SH-SY5Y (cell line): ENCODE measurements at regions not wholly inside any gene's neighbourhood (a gene's known extent, or its start where the extent isn't known, plus 50 kb on each side); places are given as distances from the start of the nearest gene placed in this dataset.

Source experiments
- GATA2 ChIP-seq: IDR thresholded peaks from 2 replicates; pipeline ENCODE4 v1.6.1; 2011; ENCODE audit warnings: mild to moderate bottlenecking, low read depth, low read length
- GATA3 ChIP-seq: IDR thresholded peaks from 2 replicates; pipeline ENCODE4 v1.6.1; 2011; ENCODE audit warnings: low read depth, mild to moderate bottlenecking, low read length, moderate library complexity

DNA sequence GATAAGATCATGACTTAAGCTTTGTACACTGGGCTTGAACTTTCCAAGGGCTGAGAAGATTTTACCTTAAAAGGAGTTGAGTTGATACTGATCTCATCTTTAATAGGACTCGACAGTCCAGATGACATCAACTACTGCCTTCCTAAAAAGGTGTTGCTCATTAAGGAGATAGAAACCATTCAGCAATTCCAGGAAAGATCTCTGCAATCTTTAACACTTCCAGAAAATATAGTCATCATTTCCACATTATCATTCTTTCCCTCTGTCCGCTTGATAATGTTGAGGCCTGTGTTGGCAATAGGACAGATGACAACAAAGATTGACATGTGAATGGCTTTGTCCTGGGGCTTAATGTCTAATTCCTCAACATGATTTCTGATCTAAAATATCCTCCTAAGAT lies 145.4 kb upstream of the C1orf21 start:
- TF ChIP-seq GATA3 (no peak), GATA2 (no peak)
